GM19240 (cell line): ENCODE measurements at regions not wholly inside any gene's neighbourhood (a gene's known extent, or its start where the extent isn't known, plus 50 kb on each side); places are given as distances from the start of the nearest gene placed in this dataset.

Experiments
- DNase-seq: peaks from one replicate; pipeline ENCODE4 v3.0.0; 2011; ENCODE audit warnings: low spot score; ENCODE audit not compliant: insufficient read length

DNA sequence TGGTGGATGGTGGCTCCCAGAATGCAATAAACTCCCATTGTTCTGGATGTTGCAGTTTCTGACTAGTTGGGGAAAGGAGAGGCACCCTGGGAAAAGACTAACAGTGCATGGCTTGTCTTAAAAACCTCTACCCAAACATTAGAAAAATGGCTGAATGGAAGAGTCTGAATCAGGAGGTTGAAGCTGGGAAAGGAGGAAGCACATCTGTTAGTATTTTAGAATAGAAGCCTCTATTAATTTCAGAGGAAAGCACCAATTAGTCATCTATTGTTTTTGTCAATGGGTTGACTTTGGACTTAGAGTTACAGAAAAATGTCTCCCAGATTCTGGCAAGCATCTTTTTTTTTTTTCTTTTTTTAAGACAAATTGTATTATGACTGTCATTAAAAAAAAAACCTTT is 56.1 kb upstream of the ELMO1 start:
- DNase-seq, result no peak

DNA sequence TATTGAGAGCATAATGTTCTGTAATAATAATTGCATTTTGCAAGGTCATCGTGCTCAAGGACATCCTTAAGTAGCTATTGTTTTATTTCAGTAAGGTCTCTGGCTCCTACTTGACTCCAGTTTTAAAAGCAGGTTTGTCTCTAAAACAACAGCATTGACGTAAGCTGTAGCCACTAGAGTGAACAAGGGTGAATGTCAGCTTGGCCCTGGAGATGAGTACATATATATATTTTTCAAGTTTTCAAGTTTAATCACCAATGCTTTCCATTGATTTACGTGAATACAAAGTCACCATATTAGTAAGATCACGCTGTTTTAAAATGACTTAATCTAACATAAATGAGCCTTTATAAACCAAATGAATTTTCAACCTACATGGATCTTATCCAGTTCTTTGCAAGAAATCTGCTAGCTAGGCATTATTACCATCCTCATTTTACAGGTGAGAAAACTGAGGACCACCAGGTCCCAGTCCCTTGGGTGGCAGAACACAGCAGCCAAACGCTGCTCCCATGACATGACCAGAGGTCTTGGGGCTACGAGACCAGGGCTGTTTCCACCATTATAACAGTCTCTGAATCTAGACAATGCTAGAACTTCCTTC is 57.2 kb upstream of the ELMO1 start:
- DNase-seq, result no peak

DNA sequence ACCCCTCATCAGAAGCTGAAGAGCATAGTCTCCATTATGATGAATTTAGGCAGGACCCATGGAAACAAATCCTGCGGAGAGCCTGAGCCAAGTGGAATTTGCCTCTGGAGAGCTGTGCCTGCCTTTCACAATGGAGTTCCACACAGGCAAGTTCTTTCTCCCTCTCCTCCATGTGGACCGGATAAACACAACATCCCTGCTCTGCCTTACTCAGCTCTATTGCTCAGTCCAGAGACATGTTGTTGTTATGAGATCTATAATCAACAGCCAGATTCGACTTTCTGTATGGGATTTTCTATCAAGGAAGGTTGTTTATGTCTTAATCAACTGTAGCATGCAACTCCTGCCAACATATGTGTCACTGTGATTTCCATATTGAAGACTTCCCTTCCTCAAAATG is 59.5 kb upstream of the ELMO1 start:
- no peak for DNase-seq

DNA sequence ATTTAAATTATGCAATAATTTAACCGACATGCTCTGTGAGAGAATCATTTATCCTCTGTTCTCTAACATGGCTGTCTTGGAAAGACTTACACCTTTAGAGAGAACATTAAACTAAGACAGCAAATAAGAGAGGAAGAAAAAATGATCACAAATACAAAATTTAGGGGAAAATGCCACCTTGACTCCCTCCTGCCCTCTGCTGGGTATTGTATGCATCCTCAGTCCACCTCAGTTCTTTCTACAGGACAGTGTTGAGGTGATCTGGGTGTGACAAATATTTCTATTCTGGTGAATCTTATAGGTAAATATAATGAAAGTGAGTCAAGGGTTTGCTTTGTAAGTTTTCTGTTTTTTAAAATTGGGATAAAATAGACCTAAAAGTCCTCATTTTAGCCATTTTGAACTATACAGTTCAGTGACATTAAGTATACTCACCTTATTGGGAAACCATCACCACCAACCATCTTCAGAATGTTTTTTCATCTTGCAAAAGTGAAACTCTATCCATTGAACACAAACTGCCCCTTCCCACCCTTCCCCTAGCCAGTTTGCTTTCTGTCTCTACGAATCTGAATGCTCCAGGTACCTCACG is 61.5 kb upstream of the ELMO1 start:
- peak; percentile 6 for DNase-seq

DNA sequence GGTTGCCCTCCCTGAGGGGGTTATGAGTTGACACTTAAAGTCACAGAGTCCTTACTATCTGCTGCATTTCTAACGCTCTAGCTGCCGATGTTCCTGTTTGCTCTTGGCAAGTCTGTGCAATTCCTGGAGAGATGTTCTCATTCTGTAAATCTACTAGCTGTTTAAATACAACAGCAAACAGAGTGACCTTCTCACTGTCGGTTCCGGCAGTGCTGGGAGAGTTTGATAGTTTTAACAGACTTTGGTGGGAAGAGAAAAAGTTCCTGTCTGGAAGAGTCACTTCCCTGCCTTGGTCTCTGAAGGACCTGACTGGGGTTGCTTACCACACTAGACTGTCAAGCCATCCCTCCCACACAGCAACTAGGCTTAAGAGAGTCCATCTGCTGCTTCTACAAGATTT is 63.3 kb upstream of the ELMO1 start:
- DNase-seq, result no peak

DNA sequence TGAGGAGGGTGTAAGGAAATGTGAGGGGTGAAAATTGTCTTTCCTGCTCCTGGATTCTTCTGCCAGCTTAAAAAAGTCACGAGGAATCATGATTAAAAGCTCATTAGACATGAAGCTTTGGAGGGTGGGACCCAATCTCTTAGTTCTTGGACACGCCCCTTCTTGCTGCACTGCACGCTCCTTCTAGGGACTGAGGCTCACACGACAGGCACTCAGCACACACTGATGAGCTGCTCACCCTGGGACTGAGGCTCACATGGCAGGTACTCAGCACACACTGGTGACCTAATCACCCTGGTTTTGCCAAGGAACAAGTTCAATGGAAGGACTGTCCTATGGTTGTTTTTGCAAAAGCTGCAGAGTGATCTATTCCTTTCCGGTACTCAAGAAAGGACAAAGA is 65.8 kb upstream of the ELMO1 start:
- DNase-seq, result no peak

DNA sequence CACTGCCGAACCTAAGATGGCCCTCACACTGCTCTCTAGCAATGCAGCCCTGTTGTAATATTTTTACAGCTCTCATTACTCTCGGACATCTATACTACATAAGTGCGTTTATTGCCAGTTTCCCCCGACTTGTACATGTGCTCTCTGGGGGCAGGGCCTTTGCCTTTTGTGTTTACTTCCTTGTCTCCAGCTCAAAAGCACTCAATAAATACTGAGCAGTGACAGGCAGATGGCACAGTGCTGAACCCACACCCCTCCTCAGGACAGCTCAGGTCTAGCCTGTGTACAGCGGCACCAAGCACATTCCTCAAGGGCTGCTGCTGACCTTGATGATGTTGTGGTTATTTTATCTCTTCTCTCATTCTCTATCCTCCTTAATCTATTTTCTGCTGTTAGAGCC is 68.0 kb upstream of the ELMO1 start:
- no peak for DNase-seq

DNA sequence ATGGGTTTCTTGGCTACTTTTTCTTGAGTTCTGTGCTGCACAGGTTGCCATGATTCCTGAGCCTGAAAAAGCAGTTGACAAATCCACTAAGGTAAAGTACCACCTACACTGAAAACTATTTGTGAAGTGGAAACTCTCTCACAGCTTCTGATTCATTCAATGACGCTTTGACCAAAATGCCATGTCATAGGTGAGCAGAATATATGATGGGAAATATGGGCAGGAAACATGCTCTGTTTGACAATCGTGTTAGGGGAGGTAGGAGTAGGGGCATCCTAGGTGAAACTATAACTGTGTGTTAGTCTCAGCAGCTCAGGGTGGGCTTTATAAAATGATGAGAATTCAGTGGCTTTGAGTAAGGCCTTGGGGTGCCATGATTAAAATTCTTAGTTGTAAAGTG is 69.6 kb upstream of the ELMO1 start:
- no peak for DNase-seq

DNA sequence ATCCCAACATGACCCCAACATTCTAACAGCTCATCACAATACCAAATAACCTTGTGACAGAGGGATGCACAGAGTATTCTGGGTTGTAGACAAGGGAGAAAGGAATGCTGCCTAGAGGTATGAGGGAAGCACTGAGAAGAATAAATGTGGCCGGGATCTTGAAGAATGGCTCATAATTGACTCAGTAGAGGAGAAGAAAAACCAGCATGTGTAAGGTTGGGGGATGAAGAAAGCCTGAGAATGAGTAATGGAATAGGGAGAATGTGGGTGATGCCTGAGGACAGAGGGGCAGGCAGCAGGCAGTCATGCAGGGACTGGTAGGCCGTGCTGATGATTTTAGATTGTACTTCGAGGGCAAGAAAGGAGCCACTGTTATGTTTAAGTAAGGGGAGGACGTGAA is 75.4 kb upstream of the ELMO1 start:
- DNase-seq, result no peak

DNA sequence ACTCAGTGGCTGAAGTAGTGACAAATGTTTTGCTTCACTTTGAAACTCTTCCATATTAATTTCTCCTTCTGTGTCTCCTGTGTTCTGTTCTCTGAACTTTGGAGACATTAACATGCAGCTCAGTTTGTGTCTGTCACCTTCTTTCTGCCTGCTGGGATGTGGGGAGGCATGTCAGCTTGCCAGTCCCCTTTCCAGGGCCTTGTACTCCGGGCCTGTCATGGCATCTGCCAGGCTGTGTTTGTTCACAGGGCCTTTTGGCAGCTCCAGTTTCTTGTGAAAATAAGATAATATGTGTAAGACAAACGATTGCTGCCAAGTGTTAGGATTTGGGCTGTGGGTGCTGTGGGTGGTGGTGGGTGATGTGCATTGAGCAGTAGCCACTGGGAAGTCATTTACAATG is 76.1 kb upstream of the ELMO1 start:
- no peak for DNase-seq

DNA sequence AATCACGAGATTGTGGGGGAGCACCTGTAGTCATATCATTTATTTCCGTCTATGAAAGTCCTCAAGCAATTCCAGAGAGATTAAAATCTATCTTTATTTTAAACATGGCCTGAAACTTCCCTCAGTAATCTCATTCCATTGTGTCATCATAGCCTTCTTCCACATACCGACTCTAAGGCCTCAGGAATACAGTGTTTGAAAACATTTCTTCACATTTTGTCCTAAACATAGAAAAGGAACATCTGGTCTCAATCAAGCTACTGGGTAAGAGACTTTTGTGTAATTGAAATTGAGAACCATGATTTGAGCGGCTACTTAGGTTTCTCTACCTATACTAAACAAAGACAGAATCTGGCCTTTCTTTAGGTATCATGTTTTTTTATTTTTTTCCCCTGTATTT is 78.0 kb upstream of the ELMO1 start:
- DNase-seq, result no peak

DNA sequence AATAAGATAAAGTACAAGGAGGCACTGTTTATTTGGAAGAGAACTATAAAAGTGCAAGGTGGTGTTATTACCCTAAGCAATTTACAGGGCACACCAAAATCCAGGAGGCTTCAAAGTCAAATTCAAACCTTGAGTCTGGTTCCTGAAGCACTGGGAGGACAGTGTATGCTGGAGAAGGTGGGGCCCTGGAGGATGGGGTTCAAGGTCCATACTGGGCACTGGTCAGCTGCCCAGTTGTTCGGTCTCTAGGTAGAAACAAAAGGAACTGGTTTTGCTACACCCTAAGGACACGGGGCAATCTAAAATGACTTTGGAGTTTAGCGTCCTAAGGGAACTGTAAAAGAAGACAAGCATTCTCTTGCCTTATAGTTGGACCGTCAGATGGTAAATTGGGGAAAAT is 78.4 kb upstream of the ELMO1 start:
- DNase-seq, result no peak

DNA sequence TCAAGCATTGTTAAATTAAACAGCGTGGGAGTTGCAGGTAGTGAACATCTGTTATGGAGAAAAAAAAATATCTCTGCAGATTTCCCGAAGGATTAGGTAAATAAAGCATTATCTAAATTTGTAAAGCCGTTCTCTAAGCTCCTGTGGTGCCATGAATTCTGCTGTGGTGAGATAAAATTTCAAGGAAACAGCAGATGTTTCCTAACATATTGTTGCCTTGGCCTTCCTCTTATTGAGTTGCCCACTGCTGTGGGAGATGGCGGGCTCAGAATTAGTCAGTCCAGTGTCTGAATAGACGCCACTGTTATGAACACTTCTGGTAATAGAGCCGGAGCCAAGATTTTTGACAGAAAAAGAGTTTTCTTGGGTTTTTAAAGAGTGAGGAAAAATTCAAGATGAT is 82.6 kb upstream of the ELMO1 start:
- DNase-seq, result no peak

DNA sequence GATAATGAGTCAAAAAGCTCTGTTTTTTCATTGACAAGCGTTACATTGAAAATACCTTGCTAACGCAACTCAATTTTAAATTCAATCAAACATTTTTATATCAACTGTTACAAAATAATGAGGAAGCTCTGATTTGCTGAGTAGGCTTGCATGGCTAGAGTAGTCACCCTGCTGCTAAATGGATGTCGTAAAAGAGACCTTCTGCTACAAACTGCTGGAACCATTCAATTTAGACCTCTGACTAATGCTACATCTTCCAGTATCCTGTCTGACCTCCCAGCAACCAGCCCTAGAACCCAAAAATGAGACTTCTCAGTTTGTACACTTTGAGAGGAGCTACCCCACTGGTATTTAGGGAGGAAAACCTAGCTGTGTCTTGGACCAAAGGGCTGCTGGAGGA is 84.0 kb upstream of the ELMO1 start:
- DNase-seq, result no peak

DNA sequence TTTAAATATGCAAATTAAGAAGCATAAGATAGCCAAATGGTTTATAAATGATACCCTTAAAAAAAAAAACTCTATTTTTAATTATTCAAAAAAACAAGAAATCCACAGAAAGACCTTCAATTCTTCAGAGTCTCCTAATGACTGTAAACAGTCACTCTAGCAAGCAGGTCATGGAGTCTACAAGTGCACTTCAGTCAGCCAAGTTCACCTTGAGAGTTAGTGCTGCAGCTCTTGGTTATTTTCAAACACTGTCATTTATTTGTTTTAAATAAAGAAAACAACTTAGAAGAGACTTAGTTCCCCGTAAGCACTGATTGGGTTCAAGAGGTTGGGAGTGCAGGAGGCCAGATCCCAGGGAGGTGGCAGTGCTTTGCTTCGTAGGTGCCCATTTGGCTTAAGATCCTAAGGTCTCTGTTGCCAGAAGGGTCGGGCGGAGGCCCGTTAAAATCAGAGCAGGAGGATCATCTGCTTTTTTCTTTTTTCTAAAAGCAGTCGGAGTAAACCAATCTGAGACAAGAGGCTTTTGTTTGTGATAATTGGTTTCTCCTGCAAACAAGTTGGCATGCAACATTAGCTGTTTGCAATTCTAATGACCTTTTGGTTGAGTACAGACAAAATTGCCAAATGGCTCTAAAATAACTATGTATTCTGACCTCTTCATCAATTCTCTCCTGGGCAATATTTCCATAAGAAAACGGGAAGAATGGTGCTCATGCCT is 86.4 kb upstream of the ELMO1 start:
- DNase-seq, result no peak

DNA sequence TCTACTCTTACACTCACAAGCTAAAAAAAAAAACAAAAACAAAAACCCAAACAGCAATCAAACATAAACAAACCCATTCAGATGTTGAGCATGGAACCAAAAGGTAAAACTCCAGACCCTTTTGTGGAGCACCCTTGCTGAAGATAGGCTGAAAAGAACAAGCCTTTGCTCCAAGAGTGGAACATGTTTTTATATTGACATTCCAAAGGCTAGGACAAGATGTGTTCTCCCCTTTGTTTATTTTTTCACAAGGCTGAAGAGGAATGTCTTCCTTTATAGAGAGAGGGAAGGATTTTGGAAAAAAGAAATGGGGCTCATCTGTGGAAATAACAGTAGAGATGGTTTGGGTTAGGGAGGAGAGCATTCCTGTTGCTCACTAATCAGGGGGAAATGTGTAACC is 87.2 kb upstream of the ELMO1 start:
- DNase-seq, result no peak

DNA sequence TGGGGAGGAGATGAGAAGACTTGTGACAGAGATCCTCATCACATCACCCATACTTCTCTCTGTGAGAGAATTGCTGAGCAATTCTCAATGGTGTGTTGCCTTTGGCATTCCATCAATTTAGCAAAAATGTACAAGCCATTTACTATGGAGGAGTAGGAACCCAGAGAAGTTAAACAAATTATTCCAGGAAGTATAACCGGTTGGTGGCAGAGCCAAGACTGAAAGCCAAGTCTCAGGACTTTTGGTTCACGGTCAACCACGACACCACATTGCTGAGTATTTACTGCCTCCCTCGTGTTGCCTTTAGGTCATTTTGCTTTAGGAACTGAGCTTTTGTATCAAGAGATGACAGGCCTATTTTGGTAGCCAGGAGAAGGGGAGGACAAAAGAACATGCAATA is 88.0 kb upstream of the ELMO1 start:
- DNase-seq, result no peak

DNA sequence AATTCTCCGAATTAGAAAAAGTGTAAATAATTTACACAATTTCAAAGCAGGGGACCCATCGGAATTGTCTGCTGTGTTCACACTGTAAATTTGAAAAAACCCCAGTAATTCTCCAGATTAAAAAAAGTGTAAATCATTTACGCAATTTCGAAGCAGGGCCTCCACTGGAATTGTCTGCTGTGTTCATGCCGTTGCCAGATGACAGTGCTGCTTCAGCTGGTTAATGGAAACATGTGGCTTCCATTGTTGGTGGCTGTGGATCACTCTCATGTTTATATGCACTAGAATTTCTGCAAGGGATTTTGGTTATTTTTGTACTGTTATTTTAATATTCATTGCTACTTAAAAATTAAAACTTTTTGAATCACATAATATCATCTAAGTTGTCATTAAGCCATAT is 88.8 kb upstream of the ELMO1 start:
- no peak for DNase-seq

DNA sequence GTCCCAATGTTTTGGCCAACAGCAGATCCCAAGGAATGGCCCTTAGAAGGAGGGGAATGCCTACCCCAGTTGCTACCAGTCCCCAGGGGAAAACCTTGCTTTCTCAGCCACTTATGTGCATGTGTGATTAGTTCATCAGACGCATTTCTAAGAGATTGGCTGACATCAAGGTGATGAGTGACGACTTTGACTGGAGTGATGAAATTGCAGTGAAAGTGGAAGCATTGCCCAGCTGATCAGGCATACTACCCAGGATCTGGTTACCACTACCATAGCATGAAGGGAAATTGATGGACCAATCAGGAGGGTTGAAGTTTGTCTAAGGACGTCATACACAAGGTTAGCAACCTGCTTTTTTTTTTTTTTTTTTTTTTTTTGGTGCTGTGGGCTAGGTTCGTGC is 90.3 kb upstream of the ELMO1 start:
- no peak for DNase-seq

DNA sequence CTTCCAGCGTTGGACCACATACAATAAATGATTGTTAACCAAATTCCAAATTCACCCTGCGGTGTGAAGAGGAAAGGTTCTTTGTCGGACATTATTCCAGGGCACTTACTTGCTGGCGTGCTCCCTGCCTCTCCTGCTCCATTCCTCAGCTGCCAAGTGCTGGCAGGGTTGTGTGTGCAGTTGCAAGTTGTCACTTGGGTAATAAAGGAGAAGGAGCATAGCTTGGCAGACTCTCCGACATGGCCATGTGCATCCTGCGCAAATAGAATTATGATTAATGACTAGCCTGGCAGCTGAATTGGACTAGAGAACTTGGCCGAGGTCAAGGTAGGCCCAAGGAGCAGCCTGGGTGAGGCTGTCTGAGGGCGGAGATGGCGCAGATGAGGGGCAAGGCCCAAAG is 92.3 kb upstream of the ELMO1 start:
- DNase-seq, result no peak

DNA sequence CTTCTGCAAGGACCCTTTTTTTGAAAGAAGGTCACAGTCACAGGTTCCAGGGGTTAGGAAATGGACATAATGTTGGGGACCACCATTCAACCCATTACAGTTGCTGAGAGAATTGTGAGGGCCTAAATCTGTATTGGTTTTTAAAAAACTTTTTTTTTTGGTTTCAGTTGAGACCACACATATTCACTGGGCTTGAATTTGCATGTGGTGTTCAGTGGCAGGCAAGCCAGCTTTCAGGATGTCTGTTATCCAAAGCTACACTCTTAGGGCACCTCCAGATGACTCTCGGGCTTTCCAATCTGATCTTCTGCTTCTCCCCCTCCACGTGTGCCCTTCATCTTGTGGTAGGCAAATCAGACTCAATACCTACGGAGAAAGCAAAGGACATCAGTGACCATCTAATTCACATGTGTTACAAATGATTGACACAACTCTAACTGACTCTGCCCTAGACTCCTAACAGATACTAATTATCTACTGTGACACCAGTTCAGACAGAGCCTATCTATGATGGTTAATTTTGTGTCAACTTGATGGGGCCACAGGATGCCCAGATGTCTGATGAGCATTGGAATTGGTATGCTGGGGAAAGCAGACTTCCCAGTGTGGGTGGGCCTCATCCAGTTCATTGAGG is 93.3 kb upstream of the ELMO1 start:
- DNase-seq, result peak; percentile 35

DNA sequence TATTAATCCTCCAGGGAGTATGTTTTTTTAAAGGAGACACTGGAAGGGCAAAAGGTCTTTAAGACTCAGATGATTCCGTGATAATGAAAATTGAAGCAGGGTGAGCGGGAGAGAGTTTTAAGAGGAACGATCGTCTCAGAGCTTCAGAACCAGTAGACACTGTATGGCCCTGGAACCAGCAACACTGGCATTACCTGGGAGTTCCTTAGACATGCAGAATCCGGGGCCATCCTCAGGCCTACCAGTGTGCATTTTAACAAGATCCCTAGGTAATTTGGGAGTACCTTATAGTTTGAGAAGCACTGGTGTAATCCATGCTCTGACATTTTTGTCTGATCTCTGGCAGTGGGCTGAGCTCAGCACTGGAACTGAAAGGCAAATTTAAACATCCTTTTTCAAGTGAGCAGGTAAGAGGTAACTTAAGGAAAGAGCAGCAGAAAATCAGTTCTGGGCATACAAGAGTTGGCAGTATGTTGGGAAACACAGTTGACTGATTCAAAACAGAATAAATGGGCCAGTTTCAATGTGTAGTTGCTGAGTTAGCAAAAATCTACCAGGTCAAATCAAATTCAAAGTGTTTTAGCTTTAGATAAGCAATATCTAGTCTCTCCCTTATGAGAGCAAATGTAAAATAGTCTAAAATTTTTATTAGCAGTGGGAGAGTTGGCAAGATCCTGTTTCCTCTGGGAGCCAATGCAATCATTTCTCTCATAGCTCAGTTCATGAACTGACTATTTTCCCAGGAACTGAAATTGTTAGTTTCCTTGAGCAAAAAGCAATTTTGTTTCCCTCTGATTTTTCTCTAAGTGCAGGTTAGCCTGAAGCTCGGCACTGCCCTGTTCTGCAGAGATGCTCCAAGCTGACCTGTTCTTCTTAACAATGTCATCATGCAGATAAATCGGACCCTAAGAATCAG is 97.2 kb upstream of the ELMO1 start:
- no peak for DNase-seq
